ENCODE measurements at regions not wholly inside any gene's neighbourhood (a gene's known extent, or its start where the extent isn't known, plus 50 kb on each side); places are given as distances from the start of the nearest gene placed in this dataset.

GRCh38 chr18:6672821-6673308 lies 56.7 kb upstream of the ARHGAP28 start:
- dilution Hi-C loops (cut with MboI; ENCODE audit: extremely low pct_ligation_motif_present, low sequenced_read_pairs) = no loop called here
- Histone ChIP-seq H3K9me1 (ENCODE audit: control insufficient read depth, extremely low read depth, insufficient read depth, low read length) (no peaks in the 10 kb centered on the region), H3K27me3 (ENCODE audit: control insufficient read depth, extremely low read depth, insufficient read depth, low read length) (no peaks in the 10 kb centered on the region), H4K20me1 (ENCODE audit: control insufficient read depth, extremely low read depth, insufficient read depth, low read length) (no peaks in the 10 kb centered on the region), H3K27ac (ENCODE audit: control insufficient read depth, insufficient read depth, low read length) (no peak overlapping the region), H3K79me2 (ENCODE audit: control insufficient read depth, insufficient read depth, low read length) (no peaks in the 10 kb centered on the region), H3K36me3 (ENCODE audit: control insufficient read depth in 2 of 2, extremely low read depth in 1 of 2, insufficient read depth in 2 of 2, low read length in 2 of 2) (no peaks in the 10 kb centered on the region), H3K9me3 (ENCODE audit: control insufficient read depth, low read depth, low read length) (no peaks in the 10 kb centered on the region), H3K4me3 (ENCODE audit: control insufficient read depth in 2 of 3, extremely low read depth in 1 of 3, insufficient read depth in 2 of 3, low read depth in 1 of 3, low read length in 3 of 3) (no peak overlapping the region), H2AFZ (ENCODE audit: control insufficient read depth, low read length) (no peak overlapping the region), H3K9ac (ENCODE audit: control insufficient read depth, extremely low read depth, insufficient read depth, low read length) (no peak overlapping the region), H3K4me1 (ENCODE audit: control insufficient read depth, extremely low read depth, insufficient read depth, low read length) (no peaks in the 10 kb centered on the region), H3K4me2 (ENCODE audit: control insufficient read depth, extremely low read depth, insufficient read depth, low read depth, low read length) (no peak overlapping the region)
- FAIRE-seq = no peak
- no peak for DNase-seq (ENCODE audit: low read depth, low spot score)
- no peak for TF ChIP-seq CTCF (optimal IDR thresholded peaks at IDR 0.05 in 1 of 3, IDR thresholded peaks at IDR 0.05 in 1 of 3, conservative IDR thresholded peaks at IDR 0.05 in 1 of 3; ENCODE audit: extremely low read depth in 1 of 3, insufficient read depth in 2 of 3, low read length in 3 of 3)
- no peak for TF ChIP-seq EZH2 (IDR thresholded peaks at IDR 0.05; ENCODE audit: low read length)

- Histone ChIP-seq H3K9ac (ENCODE audit: control insufficient read depth, extremely low read depth, insufficient read depth, low read length) (no peak overlapping the region), H3K9me3 (ENCODE audit: control insufficient read depth, low read depth, low read length) (no peaks in the 10 kb centered on the region), H3K27me3 (ENCODE audit: control insufficient read depth, extremely low read depth, insufficient read depth, low read length) (no peaks in the 10 kb centered on the region), H2AFZ (ENCODE audit: control insufficient read depth, low read length) (no peak overlapping the region), H3K4me1 (ENCODE audit: control insufficient read depth, extremely low read depth, insufficient read depth, low read length) (no peaks in the 10 kb centered on the region), H3K79me2 (ENCODE audit: control insufficient read depth, insufficient read depth, low read length) (no peaks in the 10 kb centered on the region), H3K36me3 (ENCODE audit: control insufficient read depth in 2 of 2, extremely low read depth in 1 of 2, insufficient read depth in 2 of 2, low read length in 2 of 2) (no peaks in the 10 kb centered on the region), H3K4me3 (ENCODE audit: control insufficient read depth in 2 of 3, extremely low read depth in 1 of 3, insufficient read depth in 2 of 3, low read depth in 1 of 3, low read length in 3 of 3) (no peak overlapping the region), H3K9me1 (ENCODE audit: control insufficient read depth, extremely low read depth, insufficient read depth, low read length) (no peaks in the 10 kb centered on the region), H3K27ac (ENCODE audit: control insufficient read depth, insufficient read depth, low read length) (no peak overlapping the region), H4K20me1 (ENCODE audit: control insufficient read depth, extremely low read depth, insufficient read depth, low read length) (no peaks in the 10 kb centered on the region), H3K4me2 (ENCODE audit: control insufficient read depth, extremely low read depth, insufficient read depth, low read depth, low read length) (no peak overlapping the region)
- dilution Hi-C loops (cut with MboI; ENCODE audit: extremely low pct_ligation_motif_present, low sequenced_read_pairs) = no loop called here
- TF ChIP-seq CTCF (optimal IDR thresholded peaks at IDR 0.05 in 1 of 3, IDR thresholded peaks at IDR 0.05 in 1 of 3, conservative IDR thresholded peaks at IDR 0.05 in 1 of 3; ENCODE audit: extremely low read depth in 1 of 3, insufficient read depth in 2 of 3, low read length in 3 of 3) = no peak
- no peak for TF ChIP-seq EZH2 (IDR thresholded peaks at IDR 0.05; ENCODE audit: low read length)
- FAIRE-seq (no peak), DNase-seq (ENCODE audit: low read depth, low spot score) (no peak)
Measured at GRCh38 chr18:6677086-6677485, 52.4 kb upstream of the ARHGAP28 start.
